ENCODE measurements at regions not wholly inside any gene's neighbourhood (a gene's known extent, or its start where the extent isn't known, plus 50 kb on each side); places are given as distances from the start of the nearest gene placed in this dataset.

DNA sequence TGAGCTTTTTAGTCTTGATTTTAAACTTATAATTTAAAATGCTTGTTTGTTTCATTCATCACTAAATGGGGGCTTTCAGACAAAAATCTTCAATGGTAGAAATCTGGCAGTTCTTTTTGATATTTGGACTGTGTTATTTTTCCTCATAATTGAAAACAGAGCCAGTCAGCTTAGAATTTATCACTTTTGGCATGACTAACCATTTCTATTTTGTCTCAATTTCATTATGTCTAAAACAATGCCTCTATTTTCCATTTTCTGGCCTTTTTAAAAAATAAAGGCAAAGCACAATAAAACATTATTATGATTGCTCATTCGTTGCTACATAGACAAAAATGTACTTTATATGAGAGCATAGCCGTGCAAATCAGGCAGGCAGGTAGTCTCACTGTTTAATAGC is 434.5 kb downstream of the XIRP2 start:
- TF ChIP-seq FOXP2 (optimal IDR thresholded peaks at IDR 0.05; ENCODE audit: control extremely low read depth, extremely low read length, insufficient read depth) = no peak
- no peak for TF ChIP-seq EZH2 (IDR thresholded peaks at IDR 0.05)
- TF ChIP-seq POLR2AphosphoS5 (IDR thresholded peaks at IDR 0.05; ENCODE audit: borderline replicate concordance, low read depth, low read length) = no peak
